ENCODE measurements at regions not wholly inside any gene's neighbourhood (a gene's known extent, or its start where the extent isn't known, plus 50 kb on each side); places are given as distances from the start of the nearest gene placed in this dataset.

DNA sequence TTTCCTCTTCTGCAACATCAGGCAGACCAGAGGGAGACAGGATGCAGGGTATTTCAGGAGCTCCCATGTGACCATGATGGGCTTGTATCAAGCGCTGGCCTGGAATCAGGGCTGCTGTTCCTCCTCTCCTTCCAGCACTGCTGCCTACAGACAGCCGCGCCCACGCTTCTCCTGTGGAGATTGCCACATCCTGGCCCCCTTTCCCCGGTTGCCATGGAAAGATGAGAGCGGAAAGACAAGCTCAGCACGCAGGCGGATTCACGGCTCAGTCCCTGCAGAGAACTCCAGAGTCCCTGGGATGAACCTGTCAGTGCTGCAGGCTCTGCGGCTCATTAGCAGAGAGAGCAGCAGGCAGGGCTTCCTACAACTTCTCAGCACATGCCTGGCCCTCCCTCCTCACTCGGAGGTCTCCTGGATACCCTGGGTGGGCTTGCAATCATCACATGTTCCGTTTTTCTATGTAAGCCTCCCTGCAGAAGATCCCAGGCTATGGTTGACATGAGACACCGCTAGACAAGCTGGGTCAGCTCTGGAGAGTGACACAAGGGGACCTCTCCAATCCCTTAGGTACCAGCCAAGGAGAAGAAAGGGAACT lies 497.8 kb upstream of the MYT1L start:
- no peak for DNase-seq (ENCODE audit: low read depth in 2 of 2)

DNA sequence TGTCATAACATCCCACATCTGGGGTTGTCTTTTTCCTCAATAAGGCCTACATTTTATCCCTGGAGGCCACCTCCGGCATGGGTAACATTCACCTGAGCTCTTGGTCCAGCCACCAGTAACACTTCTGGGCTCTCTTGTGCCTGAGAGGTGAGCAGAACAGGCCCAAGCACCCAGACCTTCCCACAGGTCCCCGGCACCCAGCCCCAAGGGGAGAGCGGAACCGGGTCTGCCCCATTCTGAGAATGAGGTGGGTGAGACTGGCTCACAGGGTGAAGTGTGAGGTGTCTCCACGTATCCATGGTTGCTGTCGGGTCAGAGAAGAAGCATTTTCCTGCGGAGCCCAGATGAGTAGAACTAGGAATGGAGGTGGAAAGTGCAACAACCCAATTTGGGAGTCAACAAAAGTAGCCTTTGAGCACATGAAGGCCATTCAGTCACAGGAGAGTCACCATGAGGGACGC lies 496.7 kb upstream of the MYT1L start:
- DNase-seq (ENCODE audit: low read depth in 2 of 2): no peak

DNA sequence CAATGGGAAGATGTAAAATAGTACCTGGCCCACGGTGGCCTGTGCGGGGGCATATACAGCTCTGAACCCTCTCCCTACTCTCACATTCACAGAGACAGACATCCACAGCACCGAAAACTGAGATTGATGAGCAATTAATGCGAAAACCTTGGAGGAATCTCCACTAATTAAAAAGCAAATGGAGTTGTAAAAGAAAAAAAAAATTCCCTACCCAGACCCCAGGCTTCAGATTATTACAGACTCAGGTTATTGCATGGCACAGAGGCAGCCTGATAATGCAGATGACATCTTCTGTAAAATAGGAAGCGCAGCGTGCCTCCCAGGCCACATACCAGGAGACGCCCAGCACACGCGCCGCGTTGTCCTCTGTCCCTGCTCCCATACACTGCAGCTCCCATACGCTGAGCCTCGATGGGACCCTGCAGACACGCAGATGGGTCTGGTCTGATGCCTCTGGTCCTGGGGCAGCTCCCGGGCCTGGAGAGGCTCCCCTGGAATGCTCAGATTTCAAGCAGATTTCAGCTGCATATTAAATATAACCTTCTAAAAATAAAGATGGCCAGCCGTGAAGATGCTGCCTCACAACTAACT lies 496.1 kb upstream of the MYT1L start:
- no peak for DNase-seq (ENCODE audit: low read depth in 2 of 2)

DNA sequence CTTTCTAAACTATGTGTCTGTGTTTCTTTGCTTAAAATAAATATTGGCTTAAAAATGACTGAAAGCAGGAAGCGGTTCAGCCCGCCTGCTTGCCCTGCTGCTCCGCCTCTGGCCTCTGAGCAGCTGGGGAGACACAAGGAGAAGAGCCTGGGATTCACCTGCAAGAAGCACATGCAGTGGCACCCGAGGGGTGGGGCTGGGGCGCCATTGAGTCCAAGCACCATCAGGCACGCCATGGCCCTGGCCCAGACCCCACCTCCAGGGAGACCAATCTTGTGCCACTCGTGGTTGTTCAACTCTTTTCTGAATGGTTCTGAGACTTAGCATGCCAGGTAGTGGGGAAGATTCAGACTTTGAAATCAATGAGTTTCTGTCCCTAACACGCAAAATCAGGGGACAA lies 495.5 kb upstream of the MYT1L start:
- DNase-seq (ENCODE audit: low read depth in 2 of 2): no peak

DNA sequence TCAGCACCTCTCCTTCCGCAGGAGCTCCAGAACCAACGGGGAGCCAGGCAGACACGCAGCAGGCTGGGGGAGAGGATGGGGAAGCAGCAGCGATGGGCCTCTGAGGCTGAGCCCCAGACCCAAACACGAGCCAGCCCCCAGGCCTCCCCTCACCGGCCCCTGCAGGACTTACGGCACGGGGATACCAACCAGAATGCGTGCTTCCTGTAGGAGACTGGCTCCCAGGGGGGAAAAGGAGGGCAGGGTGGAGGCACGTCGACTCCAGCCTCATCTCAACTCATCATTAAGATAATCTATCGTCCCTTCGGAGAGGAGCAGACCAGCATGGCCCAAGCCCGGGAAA lies 495.1 kb upstream of the MYT1L start:
- DNase-seq (ENCODE audit: low read depth in 2 of 2): no peak

DNA sequence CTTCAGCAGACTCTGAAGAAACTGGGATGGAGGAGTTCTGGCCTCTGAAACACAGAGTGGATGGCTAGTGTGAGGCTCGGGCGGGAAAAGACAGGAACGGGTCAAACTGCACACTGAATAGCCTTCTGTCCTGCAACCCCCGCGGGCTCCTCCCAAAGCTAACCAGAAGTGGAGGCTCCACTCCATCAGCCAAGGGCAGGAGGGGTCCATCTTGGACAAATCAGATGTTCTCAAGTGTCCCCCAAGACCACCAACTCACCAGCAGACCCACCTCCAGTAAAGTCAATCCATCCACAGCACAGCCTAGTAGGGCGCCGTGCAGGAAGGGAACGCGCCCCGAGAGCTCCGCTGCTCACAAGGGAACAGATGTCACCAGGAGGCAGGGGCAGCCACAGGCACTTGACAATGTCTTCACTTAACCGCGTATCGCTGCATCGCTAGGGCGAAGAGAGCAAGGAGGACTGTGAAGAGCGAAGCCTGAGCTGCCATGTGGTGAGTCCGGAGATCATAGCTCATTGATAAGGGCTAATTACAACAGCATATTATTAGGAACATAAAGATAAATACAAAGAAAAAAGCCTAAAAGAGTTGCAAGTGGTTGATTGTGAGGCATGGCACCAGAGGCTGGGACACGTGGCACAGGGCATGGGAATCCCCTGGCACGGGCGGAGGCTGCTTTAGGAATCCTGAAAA lies 494.6 kb upstream of the MYT1L start:
- DNase-seq (ENCODE audit: low read depth in 2 of 2): no peak

DNA sequence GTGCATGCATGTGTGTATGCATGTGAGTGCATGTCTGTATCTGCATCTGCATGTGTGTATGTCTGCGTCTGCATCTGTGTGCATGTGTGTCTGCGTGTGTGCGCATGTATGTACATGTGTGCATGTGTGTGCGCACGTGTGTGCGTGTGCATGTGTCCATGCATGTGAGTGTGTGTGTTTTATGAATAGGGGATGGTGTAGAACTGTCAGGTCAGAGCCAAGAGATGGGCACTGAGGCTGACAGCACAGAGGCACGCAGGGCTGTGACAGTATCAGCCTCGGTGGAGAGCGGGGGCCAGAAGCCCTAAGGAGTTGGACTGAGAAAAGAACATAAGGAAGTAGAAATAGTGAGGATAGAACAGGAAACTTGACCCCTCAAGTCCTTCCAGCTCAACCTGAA lies 494.0 kb upstream of the MYT1L start:
- no peak for DNase-seq (ENCODE audit: low read depth in 2 of 2)

DNA sequence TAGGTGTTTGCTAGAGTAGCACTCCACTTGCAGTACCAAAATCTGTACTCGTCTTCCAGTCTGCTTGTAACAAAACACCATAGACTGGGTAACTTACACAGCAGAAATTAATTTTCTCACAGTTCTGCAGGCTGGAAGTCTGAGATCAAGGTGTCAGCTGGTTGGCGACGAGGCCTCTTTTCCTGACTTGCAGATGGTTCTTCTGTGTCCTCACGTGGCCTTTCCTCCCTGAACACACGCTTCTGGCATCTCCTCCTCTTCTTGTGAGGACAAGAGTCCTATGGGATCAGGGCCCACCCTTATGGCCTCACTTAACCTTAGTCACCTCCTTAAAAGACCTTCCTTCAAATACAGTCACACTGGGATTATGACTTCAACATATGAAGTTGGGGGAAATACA lies 493.5 kb upstream of the MYT1L start:
- no peak for DNase-seq (ENCODE audit: low read depth in 2 of 2)

DNA sequence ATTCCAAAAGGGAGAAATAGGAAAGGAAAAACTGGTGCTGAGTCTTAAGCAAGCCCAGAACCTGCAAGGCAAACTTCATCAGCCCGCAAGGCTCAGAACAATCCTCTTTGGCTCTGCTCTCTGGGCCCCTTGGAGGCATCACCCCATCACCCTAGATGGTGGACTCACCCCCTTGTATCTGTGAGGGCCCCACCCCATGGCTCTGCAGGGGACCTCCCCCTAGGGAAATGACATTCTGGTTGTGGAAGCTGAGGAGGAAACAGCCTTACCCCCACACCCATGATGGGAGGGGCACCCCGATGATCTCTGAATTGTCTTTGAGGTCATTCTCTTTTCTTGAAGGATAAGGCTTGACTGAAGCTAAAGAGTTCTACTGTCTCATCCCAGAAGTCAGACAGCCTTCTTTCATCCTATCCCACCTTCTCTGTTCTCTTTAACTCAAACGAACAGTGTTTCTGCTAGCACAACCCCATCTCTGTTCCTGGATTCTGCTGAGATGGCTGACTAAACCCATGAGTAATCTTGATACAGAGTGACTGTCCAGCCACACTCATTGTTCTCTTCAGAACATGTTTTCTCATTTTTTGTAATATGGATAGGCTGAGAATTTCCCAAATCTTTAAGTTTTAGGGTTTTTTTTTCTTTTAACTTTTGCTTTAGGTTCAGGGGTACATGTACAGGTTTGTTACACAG lies 492.1 kb upstream of the MYT1L start:
- DNase-seq (ENCODE audit: low read depth in 2 of 2): no peak

DNA sequence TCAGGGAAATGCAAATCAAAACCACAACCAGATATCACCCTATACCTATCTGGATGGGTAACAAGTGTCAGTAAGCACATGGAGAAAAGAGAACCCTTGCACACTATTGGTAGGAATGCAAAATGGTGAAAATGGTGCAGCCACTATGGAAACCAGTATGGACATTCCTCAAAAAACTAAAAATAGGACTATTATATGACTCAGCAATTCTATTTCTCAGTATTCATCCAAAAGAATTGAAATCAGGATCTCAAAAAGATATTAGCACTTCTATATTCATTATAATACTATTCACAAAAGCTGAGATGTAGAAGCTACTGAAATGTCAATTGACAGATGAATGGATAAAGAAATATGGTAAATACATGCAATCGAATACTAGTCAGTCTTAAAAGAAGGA lies 491.1 kb upstream of the MYT1L start:
- no peak for DNase-seq (ENCODE audit: low read depth in 2 of 2)

DNA sequence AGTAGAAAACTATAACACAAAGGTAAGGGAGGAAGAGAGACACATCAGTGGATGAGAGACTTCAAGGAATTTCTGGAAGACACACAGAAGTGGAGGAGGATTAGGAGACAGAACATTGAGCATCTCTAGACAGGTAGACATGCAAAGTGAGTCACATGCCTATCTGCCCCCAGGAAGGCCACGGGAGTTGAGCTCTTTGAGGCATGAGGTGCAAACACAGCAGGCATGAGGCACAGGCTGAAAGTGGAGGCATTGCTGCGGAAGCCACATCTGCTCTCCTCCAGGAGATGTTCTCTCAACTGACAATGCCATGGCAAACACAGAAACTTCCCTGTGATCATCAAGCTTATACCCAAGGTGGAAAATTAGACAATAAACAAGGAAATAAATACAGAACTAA lies 481.6 kb upstream of the MYT1L start:
- DNase-seq (ENCODE audit: low read depth in 2 of 2): no peak

DNA sequence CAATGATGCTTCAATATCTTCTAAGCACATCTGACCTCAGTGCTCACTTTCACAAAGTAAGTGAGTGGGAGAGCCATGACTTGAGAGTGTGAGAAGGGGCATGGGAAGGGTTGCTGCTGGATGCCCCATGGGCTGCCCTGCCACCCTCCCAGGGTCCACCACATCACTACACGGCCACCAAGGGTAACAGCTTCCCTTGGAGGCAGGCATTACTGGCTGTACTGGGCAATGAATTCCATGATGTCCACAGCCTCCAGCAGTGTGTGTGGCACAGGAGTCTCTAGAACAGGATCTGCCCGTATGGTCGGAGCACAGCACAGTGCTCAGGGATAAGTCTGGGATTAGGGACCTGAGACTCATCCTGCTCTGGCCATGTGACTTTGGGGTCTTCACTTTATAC lies 481.0 kb upstream of the MYT1L start:
- DNase-seq (ENCODE audit: low read depth in 2 of 2): no peak

DNA sequence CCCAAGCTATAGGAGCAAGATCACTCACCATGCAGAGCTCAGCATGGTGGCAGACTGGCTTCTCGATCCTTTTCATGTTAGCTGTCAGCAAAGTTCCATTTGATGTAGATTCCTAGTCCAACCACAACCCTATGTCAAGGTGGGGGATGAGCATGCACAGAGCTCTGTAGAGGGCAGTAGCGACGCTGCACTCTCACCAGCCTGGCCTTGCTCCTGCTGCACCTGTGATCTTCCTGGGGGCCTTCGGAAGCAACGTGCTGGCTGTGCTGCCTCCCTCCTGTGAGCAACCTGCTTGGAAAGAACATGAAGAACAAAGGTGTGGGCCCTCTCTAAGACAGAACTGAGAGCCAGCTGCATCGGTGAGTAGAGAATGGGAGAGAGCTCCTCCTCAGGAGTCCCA lies 479.4 kb upstream of the MYT1L start:
- DNase-seq (ENCODE audit: low read depth in 2 of 2): no peak

DNA sequence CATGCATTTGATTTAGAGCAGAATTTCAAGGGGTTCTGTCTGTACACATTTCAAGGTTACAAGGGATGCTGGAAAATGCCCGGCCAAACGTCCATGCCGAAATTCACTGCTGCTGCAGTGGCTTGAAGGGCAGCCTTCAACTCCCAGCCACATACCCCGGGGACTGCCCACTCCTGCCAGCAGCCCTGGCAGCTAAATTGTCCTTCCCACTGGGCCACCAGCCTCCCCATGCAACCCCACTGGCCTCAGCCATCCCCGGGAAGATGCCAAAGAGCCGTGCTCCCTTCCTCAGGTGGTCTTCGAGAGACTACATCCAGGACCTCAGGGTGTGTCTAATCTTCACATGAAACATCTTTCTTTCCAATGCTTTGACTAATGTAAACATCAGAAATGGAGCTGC lies 478.7 kb upstream of the MYT1L start:
- no peak for DNase-seq (ENCODE audit: low read depth in 2 of 2)

DNA sequence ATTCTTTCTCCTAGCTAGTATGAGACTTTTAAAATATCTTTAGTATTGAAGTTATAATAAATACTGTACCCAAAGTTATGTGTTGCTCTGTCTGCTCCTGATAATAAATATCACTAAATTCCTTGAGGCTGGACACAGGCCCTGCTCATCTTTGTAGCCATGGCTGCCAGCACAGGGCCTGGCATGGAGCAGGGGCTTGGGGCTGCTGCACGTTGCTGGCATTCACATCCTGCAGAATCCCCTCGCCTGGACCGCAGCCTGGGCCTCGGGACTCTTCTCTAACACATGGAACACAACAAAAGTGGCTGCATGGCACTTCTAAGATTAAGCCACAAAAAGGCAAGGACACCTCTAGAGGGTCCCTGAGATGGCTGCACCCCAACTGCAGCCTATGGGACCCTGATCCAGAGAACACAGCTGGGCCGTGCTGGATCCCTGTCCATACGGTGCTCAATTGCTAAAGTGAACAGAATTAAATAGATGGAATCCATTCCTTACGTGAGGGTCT lies 477.5 kb upstream of the MYT1L start:
- DNase-seq (ENCODE audit: low read depth in 2 of 2): no peak

DNA sequence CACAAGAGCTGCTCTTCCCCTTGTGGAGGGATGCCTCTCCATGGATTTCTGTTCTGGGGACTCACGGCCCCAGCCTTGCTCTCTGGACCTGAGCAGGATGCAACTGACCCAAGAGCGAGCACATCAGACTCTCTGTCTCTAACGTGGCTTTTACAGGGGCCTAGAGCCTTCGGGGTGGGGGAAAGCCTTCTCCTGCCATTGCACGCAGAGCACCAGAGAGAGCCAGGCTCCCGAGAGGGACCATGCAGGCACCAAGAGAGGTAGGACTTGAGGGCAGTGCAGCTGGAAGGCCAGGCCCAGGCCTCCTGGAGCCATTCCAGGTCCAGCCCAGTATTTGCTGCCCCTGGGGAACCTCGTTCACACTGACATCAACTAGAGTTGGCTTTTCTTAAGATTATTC lies 475.6 kb upstream of the MYT1L start:
- DNase-seq (ENCODE audit: low read depth in 2 of 2): no peak

DNA sequence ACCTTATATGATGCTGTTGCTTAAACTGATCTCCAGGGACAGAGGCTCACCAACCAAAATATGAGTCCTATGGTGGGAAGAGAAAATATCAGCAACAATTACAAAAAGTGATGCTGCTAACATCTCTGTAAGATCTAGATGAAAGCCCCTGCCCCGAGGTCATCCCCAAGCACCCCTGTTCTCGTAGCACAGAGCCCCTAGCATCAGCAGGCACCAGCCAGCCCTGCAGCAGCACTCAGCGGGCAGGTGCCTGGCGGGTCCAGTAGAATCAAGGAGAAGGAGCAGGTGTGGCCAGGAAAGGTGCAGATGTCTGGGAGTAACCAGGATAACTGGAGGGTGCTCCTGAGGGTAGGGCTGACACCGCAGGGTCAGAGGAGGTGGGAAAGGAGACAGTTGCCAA lies 474.2 kb upstream of the MYT1L start:
- no peak for DNase-seq (ENCODE audit: low read depth in 2 of 2)

DNA sequence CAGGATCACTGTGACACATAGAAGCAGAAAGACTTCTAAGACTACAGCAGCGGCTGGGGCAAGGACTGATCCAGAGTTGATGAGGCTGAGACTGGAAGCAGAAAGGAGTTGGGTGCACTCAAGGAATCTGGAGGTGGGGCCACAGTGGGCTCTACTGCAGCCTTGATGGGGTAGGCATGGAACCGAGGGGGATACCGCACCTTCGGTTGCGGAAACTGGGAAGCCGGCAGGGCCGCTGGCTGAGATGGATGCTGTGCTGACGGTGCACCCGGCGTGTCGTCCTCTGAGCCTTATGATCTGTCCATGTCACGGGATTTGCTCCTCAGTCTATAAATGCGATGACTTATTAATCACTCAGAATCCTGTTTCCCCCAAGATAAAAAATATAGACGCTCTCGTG lies 473.5 kb upstream of the MYT1L start:
- DNase-seq (ENCODE audit: low read depth in 2 of 2): no peak

DNA sequence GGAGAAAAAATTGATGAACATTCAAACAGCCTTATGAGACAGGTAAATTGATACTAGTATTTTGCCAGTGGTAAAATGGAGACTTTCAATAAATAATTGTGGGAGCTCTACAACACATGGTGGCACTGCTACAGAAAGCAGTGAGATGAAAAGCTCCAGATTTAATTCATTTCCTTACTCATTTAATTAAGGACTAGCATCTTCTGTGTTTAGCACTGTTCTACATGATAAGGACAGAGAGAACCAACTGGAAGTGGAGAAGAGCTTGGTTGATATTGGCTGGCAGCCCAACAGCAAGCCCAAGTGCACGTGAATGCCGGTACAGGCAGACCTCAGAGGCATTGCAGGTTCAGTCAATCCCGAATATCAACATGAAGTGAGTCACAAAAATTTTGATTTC lies 470.4 kb upstream of the MYT1L start:
- DNase-seq (ENCODE audit: low read depth in 2 of 2): no peak

DNA sequence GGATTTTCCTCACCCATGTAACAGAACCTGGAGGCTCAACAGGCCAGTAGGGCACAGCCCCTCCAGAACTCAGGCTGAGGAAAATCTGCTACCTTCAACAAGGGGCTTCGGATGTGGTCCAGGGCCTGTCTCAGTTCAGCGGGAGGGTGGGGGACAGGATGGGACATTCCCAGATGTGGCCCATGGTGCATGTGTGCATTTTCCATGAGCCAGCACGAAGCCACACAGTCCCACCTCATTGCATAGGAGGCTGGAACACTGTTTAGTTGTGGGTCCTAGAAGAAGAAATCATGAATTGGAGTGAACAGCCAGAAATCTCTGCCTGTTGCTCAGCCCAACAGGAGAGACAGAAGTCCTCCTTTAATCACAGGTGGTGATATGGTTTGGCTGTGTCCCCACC lies 469.6 kb upstream of the MYT1L start:
- no peak for DNase-seq (ENCODE audit: low read depth in 2 of 2)

DNA sequence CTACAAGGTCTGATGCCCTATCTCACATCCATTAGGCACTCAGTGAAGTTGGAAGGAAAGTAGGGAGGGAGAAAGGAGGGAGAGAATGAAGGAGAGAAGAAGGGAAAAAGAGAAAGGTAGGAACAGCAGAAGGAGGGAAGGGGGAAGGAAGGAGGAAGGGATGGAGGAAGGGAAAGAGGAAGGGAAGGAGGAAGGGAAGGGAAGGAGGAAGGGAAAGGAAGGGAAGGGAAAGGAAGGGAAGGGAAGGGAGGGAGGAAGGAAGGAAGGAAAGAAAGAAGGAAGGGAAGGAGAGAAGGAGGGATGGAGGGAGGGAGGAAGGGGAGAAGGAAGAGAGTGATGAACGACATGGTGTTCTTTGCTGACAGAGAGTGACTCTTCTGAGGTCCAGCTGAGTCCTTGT lies 468.9 kb upstream of the MYT1L start:
- DNase-seq (ENCODE audit: low read depth in 2 of 2): no peak

DNA sequence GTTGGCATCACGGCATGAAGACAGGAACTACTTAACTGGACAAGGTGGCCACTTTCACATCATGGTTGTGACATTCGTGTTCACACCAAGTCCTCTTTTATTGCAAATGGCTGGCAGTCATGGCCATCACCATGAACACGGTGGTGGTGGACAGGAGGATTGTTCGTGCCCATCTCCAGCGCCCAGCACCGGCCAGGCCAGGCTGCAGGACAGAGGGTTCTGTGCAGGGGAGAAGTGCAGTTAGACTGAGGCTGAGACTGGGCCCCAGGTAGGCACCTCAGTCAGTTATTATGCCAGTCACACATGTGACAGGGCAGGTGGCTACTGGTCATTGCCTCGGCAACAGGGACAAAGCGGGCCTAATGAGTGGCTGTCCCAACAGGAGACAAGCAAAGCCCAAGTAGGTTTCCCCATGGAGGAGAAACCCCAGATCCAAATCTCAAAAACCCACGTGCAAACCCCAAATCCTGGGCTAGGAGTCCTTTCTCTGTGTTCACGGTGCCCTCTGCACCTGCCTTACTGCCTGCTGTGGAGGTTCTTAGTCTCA lies 468.1 kb upstream of the MYT1L start:
- DNase-seq (ENCODE audit: low read depth in 2 of 2): no peak

DNA sequence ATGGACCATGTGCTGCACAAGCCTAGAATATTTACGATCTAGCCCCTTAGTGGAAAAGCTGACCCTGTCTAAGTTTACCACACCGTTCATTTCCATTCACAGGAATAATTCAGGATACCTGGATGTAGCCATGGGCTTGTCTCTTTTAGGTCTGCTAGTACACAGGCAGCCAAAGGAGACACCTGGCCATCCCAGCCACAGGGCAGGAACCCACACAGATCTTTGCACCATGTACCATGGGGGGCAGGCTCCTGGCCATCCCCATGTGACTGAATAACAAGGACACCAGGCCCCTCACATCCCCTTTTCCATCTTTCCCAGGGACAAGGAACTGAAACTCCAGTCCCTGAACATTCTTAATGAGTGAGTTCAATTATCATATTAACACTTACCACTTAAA lies 467.3 kb upstream of the MYT1L start:
- DNase-seq (ENCODE audit: low read depth in 2 of 2): no peak
